Lower lobe of right lung (tissue), 2 donors: ENCODE measurements at regions not wholly inside any gene's neighbourhood (a gene's known extent, or its start where the extent isn't known, plus 50 kb on each side); places are given as distances from the start of the nearest gene placed in this dataset.
"Not testable (repeated sequence)": the region's sequence is repeated elsewhere in the genome, so short reads cannot be mapped to it uniquely, and the experiment has no call there.

Experiments
- ATAC-seq, 2 donors: fragments of 200-7000 bp; cut with Tn5 transposase; one replicate each; pipeline ENCODE4 v1.9.1; 2020 to 2022; ENCODE audit warnings: mild to moderate bottlenecking in 2 of 2, moderate library complexity in 2 of 2
- DNase-seq: peaks from one replicate; pipeline ENCODE4 v3.0.0-alpha.2; 2020
- H3K27ac ChIP-seq: fragments of 200-600 bp; one replicate; pipeline ENCODE4 v1.8.0; 2022
- H3K27me3 ChIP-seq: fragments of 200-600 bp; one replicate; pipeline ENCODE4 v1.8.0; 2022; ENCODE audit warnings: low read depth
- H3K36me3 ChIP-seq: fragments of 200-600 bp; one replicate; pipeline ENCODE4 v1.8.0; 2022; ENCODE audit warnings: mild to moderate bottlenecking
- H3K4me1 ChIP-seq: fragments of 200-600 bp; one replicate; pipeline ENCODE4 v1.8.0; 2022
- H3K4me3 ChIP-seq: fragments of 200-600 bp; one replicate; pipeline ENCODE4 v1.8.0; 2022; ENCODE audit warnings: mild to moderate bottlenecking
- H3K9me3 ChIP-seq: fragments of 200-600 bp; one replicate; pipeline ENCODE4 v1.8.0; 2022
- intact Hi-C: fragments of 100-400 bp; cut with DNase I; formaldehyde crosslinking; loops from one replicate; pipeline ENCODE4 v1.11.0; 2022
- TF ChIP-seq, protein P1 (sequence below): fragments of 200-600 bp; IDR thresholded peaks from one replicate; pipeline ENCODE4 v1.8.0; 2022; ENCODE audit warnings: antibody characterized with exemption, mild to moderate bottlenecking
- donor health status: DM: no; HTN: yes; CAD: no; lungs with severe emphysema.

DNA sequence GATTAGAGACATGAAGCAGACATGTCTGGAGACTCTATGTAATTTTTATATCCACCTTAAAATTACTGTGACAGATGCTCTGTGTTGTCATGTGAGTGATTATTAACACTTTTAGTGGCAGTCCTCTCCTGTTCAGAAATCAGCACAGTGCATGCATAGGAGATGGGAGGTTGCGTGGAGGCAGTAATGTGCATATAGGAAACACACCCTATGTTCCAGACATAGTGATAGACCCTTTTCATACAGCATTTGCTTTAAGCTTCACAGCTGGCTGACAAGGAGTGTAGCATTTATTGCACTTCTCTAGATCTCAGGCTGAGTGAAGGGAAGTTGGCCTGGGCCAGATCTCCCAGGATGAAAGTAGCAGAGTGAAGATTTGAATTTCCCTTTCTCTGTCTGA lies 102.3 kb upstream of the SYN3 start:
- no peak overlapping the region for H3K4me3 ChIP-seq
- TF ChIP-seq, protein P1, sequence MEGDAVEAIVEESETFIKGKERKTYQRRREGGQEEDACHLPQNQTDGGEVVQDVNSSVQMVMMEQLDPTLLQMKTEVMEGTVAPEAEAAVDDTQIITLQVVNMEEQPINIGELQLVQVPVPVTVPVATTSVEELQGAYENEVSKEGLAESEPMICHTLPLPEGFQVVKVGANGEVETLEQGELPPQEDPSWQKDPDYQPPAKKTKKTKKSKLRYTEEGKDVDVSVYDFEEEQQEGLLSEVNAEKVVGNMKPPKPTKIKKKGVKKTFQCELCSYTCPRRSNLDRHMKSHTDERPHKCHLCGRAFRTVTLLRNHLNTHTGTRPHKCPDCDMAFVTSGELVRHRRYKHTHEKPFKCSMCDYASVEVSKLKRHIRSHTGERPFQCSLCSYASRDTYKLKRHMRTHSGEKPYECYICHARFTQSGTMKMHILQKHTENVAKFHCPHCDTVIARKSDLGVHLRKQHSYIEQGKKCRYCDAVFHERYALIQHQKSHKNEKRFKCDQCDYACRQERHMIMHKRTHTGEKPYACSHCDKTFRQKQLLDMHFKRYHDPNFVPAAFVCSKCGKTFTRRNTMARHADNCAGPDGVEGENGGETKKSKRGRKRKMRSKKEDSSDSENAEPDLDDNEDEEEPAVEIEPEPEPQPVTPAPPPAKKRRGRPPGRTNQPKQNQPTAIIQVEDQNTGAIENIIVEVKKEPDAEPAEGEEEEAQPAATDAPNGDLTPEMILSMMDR = no peak
- no peaks in the 10 kb centered on the region for H3K4me1 ChIP-seq
- no peak for DNase-seq
- ATAC-seq = no peak
- intact Hi-C loops = no loop called here
- no peaks in the 10 kb centered on the region for H3K9me3 ChIP-seq
- no peak overlapping the region for H3K27ac ChIP-seq
- no peaks in the 10 kb centered on the region for H3K27me3 ChIP-seq
- H3K36me3 ChIP-seq = no peaks in the 10 kb centered on the region

DNA sequence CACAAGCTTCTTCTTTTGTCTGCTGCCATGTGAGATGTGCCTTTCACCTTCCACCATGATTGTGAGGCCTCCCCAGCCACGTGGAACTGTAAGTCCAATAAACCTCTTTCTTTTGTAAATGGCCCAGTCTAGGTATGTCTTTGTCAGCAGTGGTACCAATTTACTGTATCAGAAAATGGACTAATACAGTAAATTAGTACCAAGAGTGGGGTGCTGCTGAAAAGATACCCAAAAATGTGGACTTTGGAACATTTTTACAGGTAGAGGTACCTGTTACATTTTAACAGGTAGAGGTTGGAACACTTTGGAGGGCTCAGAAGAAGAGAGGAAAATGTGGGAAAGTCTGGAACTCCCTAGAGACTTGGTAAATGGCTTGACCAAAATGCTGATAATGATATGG lies 96.8 kb upstream of the SYN3 start:
- intact Hi-C loops = not testable (repeated sequence)

DNA sequence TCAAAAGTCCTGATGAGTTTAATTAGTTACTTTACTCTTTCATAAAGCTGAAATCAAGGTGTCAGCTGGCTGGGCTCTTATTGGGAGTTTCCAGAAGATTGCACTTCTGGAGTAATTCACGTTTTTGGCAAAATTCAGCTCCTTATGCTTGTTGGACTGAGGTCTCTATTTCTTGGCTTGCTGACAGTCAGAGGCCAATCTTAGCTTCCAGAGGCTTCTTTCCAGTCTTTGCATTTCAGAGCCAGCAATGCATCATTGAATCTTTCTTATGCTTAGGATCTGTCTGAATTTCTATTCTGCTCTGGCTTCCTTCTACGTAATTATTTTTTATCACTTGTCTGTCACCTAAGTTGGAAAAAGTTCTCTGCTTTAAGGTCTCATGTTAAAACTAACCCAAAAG lies 91.4 kb upstream of the SYN3 start:
- Histone ChIP-seq H3K9me3 (no peaks in the 10 kb centered on the region), H3K27ac (no peak overlapping the region), H3K27me3 (no peaks in the 10 kb centered on the region), H3K36me3 (no peaks in the 10 kb centered on the region), H3K4me3 (no peak overlapping the region), H3K4me1 (no peaks in the 10 kb centered on the region)
- TF ChIP-seq, protein P1 = no peak
- ATAC-seq = no peak
- no peak for DNase-seq
- intact Hi-C loops = no loop called here

More for the DNA sequence above, 96.8 kb upstream of the SYN3 start:
- not testable (repeated sequence) for H3K27ac ChIP-seq, DNase-seq, H3K4me3 ChIP-seq, H3K36me3 ChIP-seq, H3K4me1 ChIP-seq, H3K9me3 ChIP-seq, ATAC-seq, H3K27me3 ChIP-seq

DNA sequence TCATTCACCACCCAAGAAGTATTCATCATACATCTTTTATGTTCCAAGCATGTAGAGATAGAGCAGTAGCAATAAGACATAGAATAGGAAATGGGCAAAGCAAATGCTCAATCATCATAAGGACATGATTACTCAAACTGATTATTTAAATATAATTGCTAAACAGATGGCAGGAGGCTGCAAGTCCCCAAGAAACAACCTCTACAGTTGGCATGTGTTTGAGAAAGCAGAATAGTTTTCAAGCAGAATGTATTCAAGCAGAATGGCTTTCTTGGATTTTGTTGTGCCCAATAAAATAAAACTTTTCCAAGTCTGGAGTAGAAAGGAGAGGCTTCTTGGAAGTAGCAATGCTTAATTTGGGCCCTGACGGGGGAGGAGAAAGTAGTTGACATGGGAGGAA lies 86.5 kb upstream of the SYN3 start:
- Histone ChIP-seq H3K36me3 (no peaks in the 10 kb centered on the region), H3K27ac (no peak overlapping the region), H3K4me1 (no peaks in the 10 kb centered on the region), H3K27me3 (no peaks in the 10 kb centered on the region), H3K9me3 (no peaks in the 10 kb centered on the region), H3K4me3 (no peak overlapping the region)
- intact Hi-C loops = no loop called here
- ATAC-seq (no peak), DNase-seq (no peak)
- TF ChIP-seq, protein P1 = no peak

DNA sequence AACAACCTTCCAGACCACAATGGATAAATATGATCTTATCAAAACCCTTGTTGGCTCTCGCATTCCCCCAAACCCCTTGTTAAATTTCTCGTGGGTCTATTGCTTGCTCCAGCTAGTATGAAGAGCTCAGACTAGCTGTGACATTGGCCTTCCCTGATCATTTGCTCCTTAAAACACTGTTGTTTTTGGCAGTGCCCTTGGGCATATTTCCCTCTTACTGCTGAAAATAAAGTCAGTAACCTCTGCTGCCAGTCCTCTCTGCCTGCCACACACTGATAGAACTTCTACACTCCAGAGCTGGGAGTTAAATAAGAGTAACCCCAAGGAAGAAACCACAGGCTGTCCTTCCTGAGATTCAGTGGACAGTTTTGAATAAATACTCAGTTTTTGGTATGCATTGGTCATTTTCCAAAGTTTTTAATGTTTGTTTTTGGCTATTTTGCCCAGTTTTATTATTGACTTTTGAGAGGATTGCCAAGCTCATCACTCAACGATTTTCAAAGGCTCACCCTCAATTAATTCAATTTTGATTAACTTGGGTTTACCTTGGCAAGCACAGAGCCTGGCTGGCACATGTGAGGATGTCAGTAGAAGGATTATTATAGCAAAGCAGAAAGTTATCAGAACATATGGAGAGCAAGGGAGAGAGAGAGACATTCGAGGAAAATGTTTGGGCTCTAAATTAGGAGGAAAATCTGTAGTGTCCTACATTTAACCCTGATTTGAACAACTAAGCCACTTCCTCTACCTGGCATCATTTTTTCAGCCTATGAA lies 84.3 kb upstream of the SYN3 start:
- intact Hi-C loops = no loop called here
- DNase-seq (no peak), ATAC-seq (no peak)
- TF ChIP-seq, protein P1 = no peak
- Histone ChIP-seq H3K27me3 (no peaks in the 10 kb centered on the region), H3K4me3 (no peak overlapping the region), H3K4me1 (no peaks in the 10 kb centered on the region), H3K36me3 (no peaks in the 10 kb centered on the region), H3K9me3 (peaks cover 4% of the 10 kb centered on the region), H3K27ac (no peak overlapping the region)

DNA sequence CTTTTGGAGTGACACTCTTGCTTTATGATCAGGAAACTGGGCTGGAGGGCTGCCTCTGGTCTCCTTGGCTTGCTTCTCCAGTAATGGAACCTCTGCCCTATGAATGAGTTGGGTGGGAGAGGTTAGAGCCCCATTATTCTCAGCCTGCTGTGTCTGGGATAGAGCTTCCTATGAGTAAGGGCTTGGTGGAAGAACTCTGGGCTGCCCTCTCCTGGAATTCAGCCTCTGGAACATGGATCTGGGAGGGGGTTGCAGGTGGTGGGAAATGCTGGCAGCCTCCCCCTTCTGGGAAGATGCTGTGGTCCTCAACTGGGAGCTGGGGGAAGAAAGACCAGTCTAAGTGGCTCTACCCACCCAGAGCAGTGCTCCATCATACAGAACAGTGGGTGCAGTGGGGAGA lies 81.8 kb upstream of the SYN3 start:
- Histone ChIP-seq H3K27ac (no peak overlapping the region), H3K9me3 (peaks cover 6% of the 10 kb centered on the region), H3K27me3 (no peaks in the 10 kb centered on the region), H3K36me3 (no peaks in the 10 kb centered on the region), H3K4me3 (no peak overlapping the region), H3K4me1 (no peaks in the 10 kb centered on the region)
- ATAC-seq (no peak), DNase-seq (no peak)
- intact Hi-C loops = no loop called here
- TF ChIP-seq, protein P1 = no peak

DNA sequence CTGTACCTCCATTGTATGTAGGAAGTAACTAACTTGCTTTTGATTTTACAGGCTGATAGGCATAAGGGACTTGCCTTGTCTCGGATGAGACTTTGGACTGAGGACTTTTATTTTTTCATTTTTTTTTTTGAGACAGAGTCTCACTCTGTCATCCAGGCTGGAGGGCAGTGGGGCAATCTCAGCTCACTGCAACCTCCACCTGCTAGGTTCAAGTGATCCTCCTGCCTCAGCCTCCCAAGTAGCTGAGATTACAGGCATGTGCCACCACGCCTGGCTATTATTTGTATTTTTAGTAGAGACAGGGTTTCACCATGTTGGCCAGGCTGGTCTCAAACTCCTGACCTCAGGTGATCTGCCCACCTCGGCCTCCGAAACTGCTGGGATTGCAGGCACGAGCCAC lies 80.2 kb upstream of the SYN3 start:
- H3K36me3 ChIP-seq, H3K27ac ChIP-seq, intact Hi-C loops, ATAC-seq, H3K4me1 ChIP-seq, DNase-seq, H3K9me3 ChIP-seq, H3K4me3 ChIP-seq, H3K27me3 ChIP-seq: not testable (repeated sequence)
